IMR-90 (cell line): ENCODE measurements at regions not wholly inside any gene's neighbourhood (a gene's known extent, or its start where the extent isn't known, plus 50 kb on each side); places are given as distances from the start of the nearest gene placed in this dataset.

Source experiments
- ATAC-seq: fragments of 200-7000 bp; cut with Tn5 transposase; 2 replicates; pipeline ENCODE4 v1.9.1; 2020; ENCODE audit warnings: low read depth, mild to moderate bottlenecking, moderate library complexity
- BruUV-seq: library from RNA; stranded (reverse); fragments of 400-500 nt; replicated peaks from 2 replicates; lab custom pipeline; 2021; lab: Mats Ljungman, UMichigan
- CTCF ChIA-PET: fragments of 300-600 bp; formaldehyde crosslinking; extraction: SDS; loops from one replicate; lab custom pipeline; 2021; ENCODE audit warnings: antibody characterized with exemption; lab: Yijun Ruan, JAX
- POLR2A ChIA-PET: fragments of 300-600 bp; sonication (Branson Sonifier 250); formaldehyde crosslinking; loops from one replicate; lab custom pipeline; 2022; ENCODE audit warnings: antibody characterized with exemption; ENCODE audit not compliant: unreplicated experiment; lab: Charles Lee
- DNase-seq: peaks from one replicate; pipeline ENCODE4 v3.0.0; 2013
- H2AFZ ChIP-seq: replicated peaks from 2 replicates; pipeline ENCODE3; 2013; ENCODE audit warnings: low read length, mild to moderate bottlenecking; ENCODE audit not compliant: poor library complexity
- H2AK5ac ChIP-seq: 2 replicates; pipeline ENCODE4 v1.6.1; 2013; ENCODE audit warnings: low read depth, low read length, inconsistent platforms
- H2AK9ac ChIP-seq: replicated peaks from 2 replicates; pipeline ENCODE3; 2013; ENCODE audit warnings: mild to moderate bottlenecking, low read depth, low read length, moderate library complexity; ENCODE audit not compliant: poor library complexity
- H2BK120ac ChIP-seq: 2 replicates; pipeline ENCODE4 v1.6.1; 2013; ENCODE audit warnings: low read depth, low read length, inconsistent platforms
- H2BK15ac ChIP-seq: 3 replicates; pipeline ENCODE4 v1.6.1; 2013; ENCODE audit warnings: low read depth, low read length, inconsistent platforms
- H2BK20ac ChIP-seq: 2 replicates; pipeline ENCODE4 v1.6.1; 2013; ENCODE audit warnings: low read depth, mild to moderate bottlenecking, inconsistent platforms, low read length, moderate library complexity
- H2BK5ac ChIP-seq: 2 replicates; pipeline ENCODE4 v1.6.1; 2013; ENCODE audit warnings: mild to moderate bottlenecking, low read depth, low read length, inconsistent platforms; ENCODE audit not compliant: poor library complexity, severe bottlenecking
- H3K14ac ChIP-seq: replicated peaks from 2 replicates; pipeline ENCODE4 v1.6.1; 2013; ENCODE audit warnings: low read depth, low read length, inconsistent platforms
- H3K18ac ChIP-seq: 2 replicates; pipeline ENCODE4 v1.6.1; 2013; ENCODE audit warnings: low read depth, low read length, control low read depth
- H3K23ac ChIP-seq: 2 replicates; pipeline ENCODE4 v1.6.1; 2013; ENCODE audit warnings: low read depth, low read length, inconsistent platforms
- H3K27ac ChIP-seq: 2 replicates; pipeline ENCODE4 v1.5.1; 2013; ENCODE audit warnings: mild to moderate bottlenecking, control low read depth, low read length; ENCODE audit not compliant: insufficient read depth
- H3K27me3 ChIP-seq: 2 replicates; pipeline ENCODE4 v1.6.1; 2013; ENCODE audit warnings: low read length; ENCODE audit not compliant: control insufficient read depth, insufficient read depth
- H3K36me3 ChIP-seq: 2 replicates; pipeline ENCODE4 v1.6.1; 2013; ENCODE audit warnings: low read length, mixed read lengths; ENCODE audit not compliant: control insufficient read depth, insufficient read depth
- H3K4ac ChIP-seq: 2 replicates; pipeline ENCODE4 v1.6.1; 2013; ENCODE audit warnings: low read depth, low read length, inconsistent platforms
- H3K4me1 ChIP-seq: 2 replicates; pipeline ENCODE4 v1.6.1; 2013; ENCODE audit warnings: low read length, mixed read lengths; ENCODE audit not compliant: control insufficient read depth, insufficient read depth
- H3K4me2 ChIP-seq: 2 replicates; pipeline ENCODE4 v1.6.1; 2013; ENCODE audit warnings: low read depth, mild to moderate bottlenecking, control low read depth, low read length, moderate library complexity
- H3K4me3 ChIP-seq: 2 replicates; pipeline ENCODE4 v1.5.1; 2013; ENCODE audit warnings: low read depth, mild to moderate bottlenecking, control low read depth, low read length, moderate library complexity; ENCODE audit not compliant: insufficient read depth
- H3K56ac ChIP-seq: 2 replicates; pipeline ENCODE4 v1.6.1; 2013; ENCODE audit warnings: low read length, inconsistent platforms; ENCODE audit not compliant: insufficient read depth; ENCODE audit errors: extremely low read depth
- H3K79me1 ChIP-seq, 2 experiments: 2 replicates each; pipeline ENCODE4 v1.6.1; 2013; ENCODE audit warnings: low read length in 2 of 2, inconsistent platforms in 1 of 2, low read depth in 1 of 2
- H3K9ac ChIP-seq: 2 replicates; pipeline ENCODE4 v1.6.1; 2013; ENCODE audit warnings: low read depth, low read length, control low read depth
- H3K9me1 ChIP-seq: 2 replicates; pipeline ENCODE4 v1.6.1; 2013; ENCODE audit warnings: low read length, inconsistent platforms; ENCODE audit not compliant: insufficient read depth
- H3K9me3 ChIP-seq: 2 replicates; pipeline ENCODE4 v1.6.1; 2013; ENCODE audit warnings: low read length; ENCODE audit not compliant: control insufficient read depth, insufficient read depth
- H4K20me1 ChIP-seq: 2 replicates; pipeline ENCODE4 v1.6.1; 2013; ENCODE audit warnings: low read length, inconsistent platforms; ENCODE audit not compliant: insufficient read depth
- H4K5ac ChIP-seq: 2 replicates; pipeline ENCODE4 v1.6.1; 2013; ENCODE audit warnings: mild to moderate bottlenecking, low read depth, low read length, control low read depth
- H4K8ac ChIP-seq, 2 experiments: 2 replicates each; pipeline ENCODE4 v1.6.1; 2013; ENCODE audit warnings: low read depth in 2 of 2, low read length in 2 of 2, control low read depth in 1 of 2, inconsistent platforms in 1 of 2
- H4K91ac ChIP-seq: 2 replicates; pipeline ENCODE4 v1.6.1; 2013; ENCODE audit warnings: low read depth, low read length, inconsistent platforms; ENCODE audit not compliant: insufficient read depth
- BHLHE40 ChIP-seq: fragments of 150-350 bp; IDR thresholded peaks from 2 replicates; pipeline ENCODE4 v1.6.1; 2016; ENCODE audit warnings: mild to moderate bottlenecking, low read depth, low read length
- CEBPB ChIP-seq: IDR thresholded peaks from 2 replicates; pipeline ENCODE4 v1.6.1; 2012; ENCODE audit warnings: low read depth, low read length, improper control_type of control experiment
- CTCF ChIP-seq: conservative IDR thresholded peaks from 2 replicates; pipeline ENCODE4 v1.5.1; 2012; ENCODE audit warnings: mild to moderate bottlenecking, low read depth, low read length, improper control_type of control experiment
- MAFK ChIP-seq: IDR thresholded peaks from 2 replicates; pipeline ENCODE4 v1.6.1; 2012; ENCODE audit warnings: low read depth, low read length, improper control_type of control experiment
- MAZ ChIP-seq: IDR thresholded peaks from 2 replicates; pipeline ENCODE4 v1.6.1; 2012; ENCODE audit warnings: low read depth, mild to moderate bottlenecking, low read length, improper control_type of control experiment, moderate library complexity, borderline replicate concordance
- MXI1 ChIP-seq: IDR thresholded peaks from 2 replicates; pipeline ENCODE4 v1.6.1; 2012; ENCODE audit warnings: low read depth, mild to moderate bottlenecking, low read length, moderate library complexity, borderline replicate concordance
- NFE2L2 ChIP-seq: fragments of 150-350 bp; IDR thresholded peaks from 2 replicates; pipeline ENCODE4 v1.6.1; 2016; ENCODE audit warnings: low read depth, mild to moderate bottlenecking, low read length
- POLR2A ChIP-seq: IDR thresholded peaks from 2 replicates; pipeline ENCODE4 v1.6.1; 2012; ENCODE audit warnings: mild to moderate bottlenecking, low read depth, low read length
- RCOR1 ChIP-seq: IDR thresholded peaks from 2 replicates; pipeline ENCODE4 v1.6.1; 2012; ENCODE audit warnings: mild to moderate bottlenecking, low read length, improper control_type of control experiment; ENCODE audit not compliant: insufficient replicate concordance
- RFX5 ChIP-seq: IDR thresholded peaks from 2 replicates; pipeline ENCODE4 v1.8.0; 2012; ENCODE audit warnings: low read depth, mild to moderate bottlenecking, low read length, moderate library complexity
- SMC3 ChIP-seq: fragments of 150-350 bp; IDR thresholded peaks from 2 replicates; pipeline ENCODE4 v1.6.1; 2016; ENCODE audit warnings: low read depth, mild to moderate bottlenecking, antibody characterized with exemption, low read length, moderate library complexity
- USF2 ChIP-seq: fragments of 150-350 bp; IDR thresholded peaks from 2 replicates; pipeline ENCODE4 v1.6.1; 2017; ENCODE audit warnings: mild to moderate bottlenecking, antibody characterized with exemption, low read length, low read depth
- WGBS, 2 experiments: methylation state at CpG; one replicate each; pipeline versions ENCODE4 v1.1.5 to v1.1.7; 2013; ENCODE audit warnings: missing lambda C conversion rate in 2 of 2; ENCODE audit not compliant: insufficient read length in 1 of 2; ENCODE audit errors: extremely low coverage in 2 of 2; 5-methylcytosine and 5-hydroxymethylcytosine counted together
- dilution Hi-C: fragments of 300-500 bp; cut with HindIII; formaldehyde crosslinking; loops from one replicate; pipeline ENCODE4 v1.14.3; 2018; ENCODE audit warnings: low sequenced_read_pairs; ENCODE audit not compliant: unreplicated experiment
- in situ Hi-C: fragments of 300-500 bp; cut with MboI; formaldehyde crosslinking; loops from 3 replicates; pipeline ENCODE4 v1.14.3; 2019; ENCODE audit warnings: low sequenced_read_pairs, inconsistent platforms, mixed read lengths
- intact Hi-C: fragments of 100-400 bp; cut with micrococcal nuclease; formaldehyde crosslinking; loops from 2 replicates; pipeline ENCODE4 v1.10.0; 2022
- TF ChIP-seq, protein P1 (sequence below): fragments of 150-350 bp; IDR thresholded peaks from 2 replicates; pipeline ENCODE4 v1.6.1; 2016; ENCODE audit warnings: low read depth, mild to moderate bottlenecking, low read length, moderate library complexity, borderline replicate concordance

DNA sequence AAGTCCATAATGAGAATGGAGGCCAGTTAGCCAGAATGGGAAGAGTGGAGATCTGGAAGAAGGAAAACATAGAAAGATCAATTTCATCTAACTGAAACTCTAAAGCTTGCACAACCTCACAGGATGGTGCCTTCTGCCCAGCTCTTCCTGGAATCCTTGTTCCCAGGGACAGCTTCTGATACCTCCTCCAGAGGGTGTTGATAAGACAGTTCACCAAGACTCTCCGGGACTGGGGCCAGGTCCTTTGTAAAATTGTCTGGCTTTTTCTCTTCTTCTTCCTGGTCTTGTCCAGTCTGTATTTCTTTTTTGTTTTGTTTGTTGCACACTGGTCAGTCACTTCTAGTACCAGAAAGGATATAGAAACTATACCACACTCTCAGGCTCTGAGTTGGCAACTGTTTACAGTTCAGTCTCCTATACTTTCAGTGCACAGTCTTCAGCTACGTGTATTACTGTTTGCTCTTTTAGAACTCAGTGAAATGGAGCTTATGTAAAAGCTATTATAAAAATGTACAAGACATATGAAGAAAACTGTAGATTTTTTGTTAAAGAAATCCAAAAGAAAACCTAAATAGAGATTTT is 142.8 kb upstream of the RPL34 start:
- Histone ChIP-seq H4K20me1 (no peaks in the 10 kb centered on the region), H2BK120ac (no peak overlapping the region), H4K91ac (no peak overlapping the region), H3K18ac (no peak overlapping the region), H2BK15ac (no peak overlapping the region), H3K36me3 (no peaks in the 10 kb centered on the region), H3K27me3 (peaks cover 7% of the 10 kb centered on the region), H3K4me1 (no peaks in the 10 kb centered on the region), H3K4me3 (no peak overlapping the region), H4K5ac (no peak overlapping the region), H3K4ac (no peak overlapping the region), H2AK9ac (no peak overlapping the region), H2BK20ac (no peak overlapping the region), H3K9me1 (no peaks in the 10 kb centered on the region), H3K9me3 (no peaks in the 10 kb centered on the region), H2AFZ (no peak overlapping the region), H3K9ac (no peak overlapping the region), H3K14ac (no peak overlapping the region), H3K27ac (no peak overlapping the region), H3K56ac (no peak overlapping the region), H3K4me2 (no peak overlapping the region), H4K8ac (no peak overlapping the region), H2AK5ac (no peak overlapping the region), H3K79me1 (no peaks in the 10 kb centered on the region), H2BK5ac (no peak overlapping the region), H3K23ac (no peak overlapping the region)
- no TSS peak for BruUV-seq
- in situ Hi-C loops, result no loop called here
- dilution Hi-C loops, result no loop called here
- TF ChIP-seq MAFK (no peak), RCOR1 (no peak), BHLHE40 (no peak), SMC3 (no peak), RFX5 (no peak), MXI1 (no peak), CEBPB (no peak), CTCF (no peak), POLR2A (no peak), NFE2L2 (no peak), MAZ (no peak), USF2 (no peak)
- TF ChIP-seq, protein P1, sequence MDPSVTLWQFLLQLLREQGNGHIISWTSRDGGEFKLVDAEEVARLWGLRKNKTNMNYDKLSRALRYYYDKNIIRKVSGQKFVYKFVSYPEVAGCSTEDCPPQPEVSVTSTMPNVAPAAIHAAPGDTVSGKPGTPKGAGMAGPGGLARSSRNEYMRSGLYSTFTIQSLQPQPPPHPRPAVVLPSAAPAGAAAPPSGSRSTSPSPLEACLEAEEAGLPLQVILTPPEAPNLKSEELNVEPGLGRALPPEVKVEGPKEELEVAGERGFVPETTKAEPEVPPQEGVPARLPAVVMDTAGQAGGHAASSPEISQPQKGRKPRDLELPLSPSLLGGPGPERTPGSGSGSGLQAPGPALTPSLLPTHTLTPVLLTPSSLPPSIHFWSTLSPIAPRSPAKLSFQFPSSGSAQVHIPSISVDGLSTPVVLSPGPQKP, result no peak
- intact Hi-C loops, result no loop called here
- no peak for DNase-seq
- no CpG with 5 or more reads among the region's 2 CpGs for WGBS, 2 experiments
- POLR2A ChIA-PET, result no interaction called here
- CTCF ChIA-PET, result no interaction called here
- ATAC-seq, result peak; percentile 27; the same call in 1 of the 2 replicates
